HepG2 (cell line): ENCODE measurements at regions not wholly inside any gene's neighbourhood (a gene's known extent, or its start where the extent isn't known, plus 50 kb on each side); places are given as distances from the start of the nearest gene placed in this dataset.

Source experiments
- ATAC-seq: fragments of 200-7000 bp; cut with Tn5 transposase; 3 replicates; pipeline ENCODE4 v1.9.1; 2020; ENCODE audit warnings: mild to moderate bottlenecking, moderate library complexity
- BruUV-seq: library from RNA; stranded (reverse); fragments of 400-500 nt; replicated peaks from 2 replicates; lab custom pipeline; 2021; lab: Mats Ljungman, UMichigan
- CTCF ChIA-PET: fragments of 300-600 bp; formaldehyde crosslinking; extraction: SDS; loops from one replicate; lab custom pipeline; 2021; ENCODE audit warnings: low total read pairs, inconsistent platforms, low intra/inter-chr PET ratio; lab: Yijun Ruan, JAX
- POLR2A ChIA-PET: fragments of 350-600 bp; sonication (Branson Sonifier 250); formaldehyde crosslinking; loops from one replicate; lab custom pipeline; 2020; ENCODE audit warnings: antibody characterized with exemption, inconsistent platforms; lab: Yijun Ruan, JAX
- DNase-seq: peaks from one replicate; pipeline ENCODE4 v3.0.0-alpha.2; 2015; ENCODE audit warnings: low spot score
- FAIRE-seq: peaks from 3 replicates; lab custom pipeline; 2011; peaks lifted over from hg19 to GRCh38; lab: Jason Lieb, UNC
- H2AFZ ChIP-seq: one replicate; pipeline ENCODE4 v1.6.1; 2011; ENCODE audit warnings: low read length, inconsistent platforms
- H3K27ac ChIP-seq: fragments of 300-600 bp; 3 replicates; pipeline ENCODE4 v1.8.0; 2011; ENCODE audit warnings: mixed run types, mild to moderate bottlenecking, mixed read lengths, low read length, inconsistent platforms; ENCODE audit not compliant: insufficient read depth; ENCODE audit errors: extremely low read length
- H3K27me3 ChIP-seq, 2 experiments: fragments of 200-600 bp in 1 of 2; 2 replicates in 1 of 2; 3 replicates in 1 of 2; pipeline versions ENCODE4 v1.6.0 to v1.8.0; 2011; ENCODE audit warnings: low read length in 2 of 2, mild to moderate bottlenecking in 2 of 2, moderate library complexity in 2 of 2, inconsistent platforms in 1 of 2; ENCODE audit not compliant: insufficient read depth in 2 of 2, control insufficient read depth in 1 of 2
- H3K36me3 ChIP-seq, 2 experiments: fragments of 200-600 bp in 1 of 2; replicated peaks in 1 of 2; 2 replicates in 1 of 2; 3 replicates in 1 of 2; pipeline versions ENCODE4 v1.5.1 to v1.8.0; 2011; ENCODE audit warnings: low read length in 2 of 2, inconsistent platforms in 1 of 2; ENCODE audit not compliant: insufficient read depth in 2 of 2, control insufficient read depth in 1 of 2
- H3K4me1 ChIP-seq: 2 replicates; pipeline ENCODE4 v1.5.1; 2012; ENCODE audit warnings: low read length, inconsistent platforms; ENCODE audit not compliant: insufficient read depth
- H3K4me2 ChIP-seq: 2 replicates; pipeline ENCODE4 v1.6.0; 2011; ENCODE audit warnings: low read depth, low read length, inconsistent platforms
- H3K4me3 ChIP-seq, 3 experiments: fragments of 200-600 bp in 1 of 3; sonication (generic), shearing (Covaris generic) in 1 of 3; replicated peaks in 1 of 3; 2 replicates each; pipeline ENCODE4 v1.5.1; 2011 to 2016; ENCODE audit warnings: low read length in 3 of 3, inconsistent platforms in 2 of 3, low read depth in 2 of 3, mild to moderate bottlenecking in 2 of 3, control low read depth in 1 of 3, mixed read lengths in 1 of 3; ENCODE audit not compliant: insufficient read depth in 1 of 3
- H3K79me2 ChIP-seq: one replicate; pipeline ENCODE4 v1.6.1; 2011; ENCODE audit warnings: low read length, inconsistent platforms; ENCODE audit not compliant: insufficient read depth
- H3K9ac ChIP-seq: 2 replicates; pipeline ENCODE4 v1.6.0; 2011; ENCODE audit warnings: mild to moderate bottlenecking, low read depth, low read length, inconsistent platforms; ENCODE audit not compliant: insufficient read depth
- H3K9me3 ChIP-seq: 2 replicates; pipeline ENCODE4 v1.5.1; 2012; ENCODE audit warnings: mild to moderate bottlenecking, low read length
- H4K20me1 ChIP-seq: 2 replicates; pipeline ENCODE4 v1.6.0; 2011; ENCODE audit warnings: inconsistent platforms, mild to moderate bottlenecking, low read length, moderate library complexity; ENCODE audit not compliant: insufficient read depth
- FOXA1 ChIP-seq, 2 experiments: fragments of 450-650 bp in 1 of 2; sonication (generic) in 1 of 2; formaldehyde crosslinking in 1 of 2; IDR thresholded peaks; 2 replicates each; pipeline versions ENCODE4 v1.4.0 to v1.6.1; 2016 to 2020; ENCODE audit warnings: missing genetic modification reagents in 1 of 2
- FOXA3 ChIP-seq: IDR thresholded peaks from 2 replicates; pipeline ENCODE4 v1.6.1; 2016; ENCODE audit warnings: missing genetic modification reagents, missing compliant biosample characterization
- MIER3 ChIP-seq: IDR thresholded peaks from 2 replicates; pipeline ENCODE4 v1.6.1; 2016; ENCODE audit warnings: missing compliant biosample characterization, borderline replicate concordance
- NCOA2 ChIP-seq: sonication (generic); formaldehyde crosslinking; IDR thresholded peaks from 2 replicates; pipeline ENCODE4 v1.8.0; 2022; ENCODE audit warnings: inconsistent platforms
- NR2F6 ChIP-seq, 2 experiments: IDR thresholded peaks; 2 replicates each; pipeline ENCODE4 v1.6.1; 2016; ENCODE audit warnings: antibody characterized with exemption in 1 of 2, mild to moderate bottlenecking in 1 of 2
- SOX13 ChIP-seq, 3 experiments: fragments of 450-650 bp in 1 of 3; sonication (generic) in 1 of 3; formaldehyde crosslinking in 1 of 3; IDR thresholded peaks in 2 of 3; conservative IDR thresholded peaks in 1 of 3; 2 replicates each; pipeline versions ENCODE4 v1.5.0 to v1.6.1; 2016 to 2020; ENCODE audit warnings: antibody characterized with exemption in 1 of 3, mild to moderate bottlenecking in 1 of 3, missing compliant biosample characterization in 1 of 3, missing genetic modification reagents in 1 of 3, moderate library complexity in 1 of 3
- TAF1 ChIP-seq: sonication (generic); formaldehyde crosslinking; IDR thresholded peaks from 2 replicates; pipeline ENCODE4 v1.4.0; 2020; ENCODE audit warnings: missing genetic modification reagents
- TSC22D2 ChIP-seq: sonication (generic); formaldehyde crosslinking; IDR thresholded peaks from 2 replicates; pipeline ENCODE4 v1.5.1; 2020; ENCODE audit warnings: missing genetic modification reagents, mild to moderate bottlenecking, borderline replicate concordance
- ZBTB20 ChIP-seq: sonication (generic); formaldehyde crosslinking; IDR thresholded peaks from 2 replicates; pipeline ENCODE4 v1.8.1; 2023; ENCODE audit warnings: missing genetic modification reagents, low read depth, mild to moderate bottlenecking, borderline replicate concordance
- ZKSCAN8 ChIP-seq: IDR thresholded peaks from 2 replicates; pipeline ENCODE4 v1.6.1; 2016; ENCODE audit warnings: borderline replicate concordance, missing genetic modification reagents, missing compliant biosample characterization
- ZNF780A ChIP-seq: sonication (generic); formaldehyde crosslinking; IDR thresholded peaks from 2 replicates; pipeline ENCODE4 v1.8.0; 2022; ENCODE audit warnings: mild to moderate bottlenecking, missing genetic modification reagents, moderate library complexity
- WGBS: methylation state at CpG from one replicate; pipeline ENCODE4 v1.1.6; 2017; ENCODE audit warnings: low lambda C conversion rate; 5-methylcytosine and 5-hydroxymethylcytosine counted together
- in situ Hi-C: cut with HindIII; loops from 2 replicates; pipeline ENCODE4 v1.10.0; 2017; ENCODE audit warnings: low pct_unique_long_range_greater_than_20kb; ENCODE audit not compliant: extremely low pct_ligation_motif_present
- intact Hi-C: fragments of 100-400 bp; cut with micrococcal nuclease; formaldehyde crosslinking; loops from one replicate; pipeline ENCODE4 v1.10.0; 2022; ENCODE audit not compliant: unreplicated experiment
- TF ChIP-seq, protein P1 (sequence below): sonication (generic); formaldehyde crosslinking; IDR thresholded peaks from 2 replicates; pipeline ENCODE4 v1.8.1; 2022; ENCODE audit warnings: mild to moderate bottlenecking, missing genetic modification reagents

DNA sequence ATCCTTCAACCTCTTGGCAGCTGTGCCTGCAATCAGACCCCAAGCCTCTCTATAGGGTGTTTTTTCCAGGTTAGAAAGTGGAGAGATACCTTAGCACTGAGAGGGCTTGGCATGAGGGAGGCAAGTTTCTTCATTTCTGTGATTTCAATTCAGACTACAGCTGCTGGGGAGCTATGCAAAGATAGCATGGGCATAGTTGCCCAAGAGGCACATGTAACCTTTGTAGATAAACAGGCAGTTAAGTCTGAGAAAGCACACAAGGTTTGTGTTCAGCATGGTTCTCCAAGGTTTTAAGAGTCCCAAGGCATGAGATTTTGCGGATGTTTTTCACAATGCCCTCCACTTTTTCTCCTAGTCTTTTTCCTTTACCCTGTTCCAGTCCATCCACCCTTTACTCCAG lies 385.0 kb upstream of the ETAA1 start:
- in situ Hi-C loops = no loop called here
- POLR2A ChIA-PET = no interaction called here
- no peaks in the 10 kb centered on the region for H3K27me3 ChIP-seq
- TF ChIP-seq NR2F6 (IDR thresholded peaks at IDR 0.05) = no peak
- TF ChIP-seq NR2F6 (CRISPR knock-in tag; IDR thresholded peaks at IDR 0.05) = no peak
- TF ChIP-seq ZKSCAN8 = no peak
- no peak for TF ChIP-seq TSC22D2 (CRISPR knock-in tag)
- no peak for TF ChIP-seq ZNF780A
- no peak for TF ChIP-seq TAF1 (CRISPR knock-in tag)
- no peak for TF ChIP-seq NCOA2 (CRISPR knock-in tag)
- no peak for TF ChIP-seq MIER3
- TF ChIP-seq FOXA3 (CRISPR knock-in tag) = no peak
- no peak for TF ChIP-seq ZBTB20 (CRISPR knock-in tag)
- no peak for TF ChIP-seq FOXA1 (IDR thresholded peaks at IDR 0.05)
- TF ChIP-seq FOXA1 (CRISPR knock-in tag; IDR thresholded peaks at IDR 0.05) = no peak
- TF ChIP-seq SOX13 (IDR thresholded peaks at IDR 0.05) = no peak
- TF ChIP-seq SOX13 (CRISPR knock-in tag; conservative IDR thresholded peaks at IDR 0.05 in 1 of 2, IDR thresholded peaks at IDR 0.05 in 1 of 2) = no peak
- H3K4me2 ChIP-seq = no peak overlapping the region
- H3K27ac ChIP-seq = no peak overlapping the region
- CTCF ChIA-PET = no interaction called here
- no peaks in the 10 kb centered on the region for H3K36me3 ChIP-seq
- no peak overlapping the region for H3K4me3 ChIP-seq
- H3K9me3 ChIP-seq = peaks cover 83% of the 10 kb centered on the region
- H2AFZ ChIP-seq = no peak overlapping the region
- FAIRE-seq = no peak
- no peaks in the 10 kb centered on the region for H3K79me2 ChIP-seq
- H3K9ac ChIP-seq = no peak overlapping the region
- no peaks in the 10 kb centered on the region for H3K4me1 ChIP-seq
- no peak for ATAC-seq
- no peaks in the 10 kb centered on the region for H4K20me1 ChIP-seq
- intact Hi-C loops = no loop called here
- no peak for DNase-seq
- no TSS peak for BruUV-seq
- whole genome bisulfite sequencing = 54% methylated on average over 1 of the region's 1 CpG

DNA sequence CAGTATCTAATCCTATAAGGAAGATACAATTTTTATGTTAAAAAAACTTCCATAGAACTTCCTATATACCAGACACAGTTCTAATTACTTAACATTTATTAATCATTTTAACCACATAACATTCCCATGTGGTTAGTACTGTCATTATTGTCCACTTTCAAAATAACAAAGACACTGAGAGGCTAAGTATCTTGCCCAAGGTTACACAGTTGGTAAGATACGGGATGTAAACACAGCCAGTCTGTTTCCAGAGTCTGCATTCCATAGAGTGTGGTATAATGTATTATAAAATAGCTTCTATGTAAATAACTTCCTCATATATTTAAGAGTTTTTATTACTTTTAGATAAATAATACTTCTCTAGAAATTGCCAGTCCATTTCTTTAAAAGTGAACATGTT lies 383.3 kb upstream of the ETAA1 start:
- Histone ChIP-seq H2AFZ (no peak overlapping the region), H3K4me3 (no peak overlapping the region), H3K79me2 (no peaks in the 10 kb centered on the region), H3K4me1 (no peaks in the 10 kb centered on the region), H3K9me3 (peaks cover 79% of the 10 kb centered on the region), H3K9ac (no peak overlapping the region), H3K36me3 (no peaks in the 10 kb centered on the region), H4K20me1 (no peaks in the 10 kb centered on the region), H3K27me3 (no peaks in the 10 kb centered on the region), H3K27ac (no peak overlapping the region), H3K4me2 (no peak overlapping the region)
- ChIA-PET CTCF (no interaction called here), POLR2A (no interaction called here)
- in situ Hi-C loops (no loop called here), intact Hi-C loops (no loop called here)
- no peak for DNase-seq
- ATAC-seq = no peak
- 56% methylated on average over 1 of the region's 1 CpG for WGBS
- no peak for FAIRE-seq
- TF ChIP-seq, protein P1, sequence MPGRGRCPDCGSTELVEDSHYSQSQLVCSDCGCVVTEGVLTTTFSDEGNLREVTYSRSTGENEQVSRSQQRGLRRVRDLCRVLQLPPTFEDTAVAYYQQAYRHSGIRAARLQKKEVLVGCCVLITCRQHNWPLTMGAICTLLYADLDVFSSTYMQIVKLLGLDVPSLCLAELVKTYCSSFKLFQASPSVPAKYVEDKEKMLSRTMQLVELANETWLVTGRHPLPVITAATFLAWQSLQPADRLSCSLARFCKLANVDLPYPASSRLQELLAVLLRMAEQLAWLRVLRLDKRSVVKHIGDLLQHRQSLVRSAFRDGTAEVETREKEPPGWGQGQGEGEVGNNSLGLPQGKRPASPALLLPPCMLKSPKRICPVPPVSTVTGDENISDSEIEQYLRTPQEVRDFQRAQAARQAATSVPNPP = no peak
- BruUV-seq = no TSS peak
